ENCODE measurements at regions not wholly inside any gene's neighbourhood (a gene's known extent, or its start where the extent isn't known, plus 50 kb on each side); places are given as distances from the start of the nearest gene placed in this dataset.

GRCh38 chr17:79668344-79669250 is 57.7 kb upstream of the RBFOX3 start:
- H3K9me3 Mint-ChIP-seq: peaks cover 12% of the 10 kb centered on the region
- no peaks in the 10 kb centered on the region for H3K4me1 Mint-ChIP-seq (ENCODE audit: low read depth)
- H3K27ac Mint-ChIP-seq: peak overlapping the region; percentile 52
- peaks cover 1% of the 10 kb centered on the region for H3K36me3 Mint-ChIP-seq (ENCODE audit: low read depth)
- no peak overlapping the region for H3K4me3 Mint-ChIP-seq
- H3K27me3 Mint-ChIP-seq (ENCODE audit: low read depth): peaks cover 11% of the 10 kb centered on the region

GRCh38 chr17:79667746-79668145 is 56.9 kb upstream of the RBFOX3 start:
- Mint-ChIP-seq H3K27me3 (ENCODE audit: low read depth) (peaks cover 11% of the 10 kb centered on the region), H3K4me1 (ENCODE audit: low read depth) (no peaks in the 10 kb centered on the region), H3K4me3 (no peak overlapping the region), H3K9me3 (peaks cover 6% of the 10 kb centered on the region), H3K27ac (no peak overlapping the region), H3K36me3 (ENCODE audit: low read depth) (no peaks in the 10 kb centered on the region)

- Mint-ChIP-seq H3K36me3 (ENCODE audit: low read depth) (no peaks in the 10 kb centered on the region), H3K9me3 (peaks cover 1% of the 10 kb centered on the region), H3K27ac (no peak overlapping the region), H3K4me1 (ENCODE audit: low read depth) (no peaks in the 10 kb centered on the region), H3K4me3 (no peak overlapping the region), H3K27me3 (ENCODE audit: low read depth) (peaks cover 14% of the 10 kb centered on the region)
These were observed 56.4 kb upstream of the RBFOX3 start for GRCh38 chr17:79667121-79667715.

GRCh38 chr17:79666111-79666510 is 55.3 kb upstream of the RBFOX3 start:
- Mint-ChIP-seq H3K36me3 (ENCODE audit: low read depth) (no peaks in the 10 kb centered on the region), H3K9me3 (peaks cover 7% of the 10 kb centered on the region), H3K27me3 (ENCODE audit: low read depth) (peaks cover 18% of the 10 kb centered on the region), H3K4me1 (ENCODE audit: low read depth) (no peaks in the 10 kb centered on the region), H3K27ac (no peak overlapping the region), H3K4me3 (no peak overlapping the region)

GRCh38 chr17:79664930-79665737 is 54.3 kb upstream of the RBFOX3 start:
- Mint-ChIP-seq H3K36me3 (ENCODE audit: low read depth) (no peaks in the 10 kb centered on the region), H3K27ac (no peak overlapping the region), H3K27me3 (ENCODE audit: low read depth) (peaks cover 25% of the 10 kb centered on the region), H3K9me3 (peaks cover 7% of the 10 kb centered on the region), H3K4me1 (ENCODE audit: low read depth) (no peaks in the 10 kb centered on the region), H3K4me3 (no peak overlapping the region)

DNA sequence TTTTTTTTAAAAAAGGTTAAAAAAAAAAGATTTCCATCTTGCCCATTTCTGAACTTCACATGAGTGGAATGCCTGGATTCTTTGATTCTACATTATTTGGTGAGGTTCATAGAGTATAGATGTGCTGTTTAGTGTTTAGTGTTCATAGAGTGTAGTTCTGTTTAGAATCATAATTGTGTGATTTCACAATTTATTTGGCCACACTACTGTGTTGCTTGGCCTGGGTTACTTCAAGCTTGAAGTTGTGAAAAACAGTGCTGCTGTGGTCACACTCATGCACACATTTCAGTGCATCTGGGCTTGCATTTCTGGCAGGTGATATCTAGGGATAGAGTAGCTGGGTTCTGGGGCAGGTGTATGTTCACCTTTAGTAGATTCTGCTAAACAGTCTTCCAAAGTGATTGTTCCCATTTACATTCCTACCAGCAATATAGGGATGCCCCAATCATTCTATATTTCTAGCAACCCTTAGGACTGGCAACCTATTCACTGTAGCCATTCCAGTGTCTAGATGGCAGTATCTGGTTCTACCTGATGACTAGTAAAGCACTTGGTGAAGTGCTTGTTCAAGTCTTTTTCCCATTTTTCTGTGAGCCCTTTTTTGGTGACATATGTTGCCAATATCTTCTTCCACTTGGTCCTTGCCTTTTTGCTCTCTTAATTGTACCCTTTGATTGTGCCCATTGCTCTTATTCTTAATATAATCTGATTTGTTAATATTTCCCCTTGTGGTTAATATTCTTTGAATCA is 50.6 kb upstream of the RBFOX3 start:
- Mint-ChIP-seq H3K4me1 (ENCODE audit: low read depth) (no peaks in the 10 kb centered on the region), H3K36me3 (ENCODE audit: low read depth) (no peaks in the 10 kb centered on the region), H3K27me3 (ENCODE audit: low read depth) (peaks cover 38% of the 10 kb centered on the region), H3K4me3 (no peak overlapping the region), H3K27ac (no peak overlapping the region), H3K9me3 (peaks cover 7% of the 10 kb centered on the region)
